GM19397 (cell line): ENCODE measurements at regions not wholly inside any gene's neighbourhood (a gene's known extent, or its start where the extent isn't known, plus 50 kb on each side); places are given as distances from the start of the nearest gene placed in this dataset.

Experiments
- ATAC-seq: cut with Tn5 transposase; IDR thresholded peaks from one replicate; pipeline ENCODE4 v1.9.1; 2021; ENCODE audit warnings: mild to moderate bottlenecking, moderate library complexity; ENCODE audit not compliant: unreplicated experiment

DNA sequence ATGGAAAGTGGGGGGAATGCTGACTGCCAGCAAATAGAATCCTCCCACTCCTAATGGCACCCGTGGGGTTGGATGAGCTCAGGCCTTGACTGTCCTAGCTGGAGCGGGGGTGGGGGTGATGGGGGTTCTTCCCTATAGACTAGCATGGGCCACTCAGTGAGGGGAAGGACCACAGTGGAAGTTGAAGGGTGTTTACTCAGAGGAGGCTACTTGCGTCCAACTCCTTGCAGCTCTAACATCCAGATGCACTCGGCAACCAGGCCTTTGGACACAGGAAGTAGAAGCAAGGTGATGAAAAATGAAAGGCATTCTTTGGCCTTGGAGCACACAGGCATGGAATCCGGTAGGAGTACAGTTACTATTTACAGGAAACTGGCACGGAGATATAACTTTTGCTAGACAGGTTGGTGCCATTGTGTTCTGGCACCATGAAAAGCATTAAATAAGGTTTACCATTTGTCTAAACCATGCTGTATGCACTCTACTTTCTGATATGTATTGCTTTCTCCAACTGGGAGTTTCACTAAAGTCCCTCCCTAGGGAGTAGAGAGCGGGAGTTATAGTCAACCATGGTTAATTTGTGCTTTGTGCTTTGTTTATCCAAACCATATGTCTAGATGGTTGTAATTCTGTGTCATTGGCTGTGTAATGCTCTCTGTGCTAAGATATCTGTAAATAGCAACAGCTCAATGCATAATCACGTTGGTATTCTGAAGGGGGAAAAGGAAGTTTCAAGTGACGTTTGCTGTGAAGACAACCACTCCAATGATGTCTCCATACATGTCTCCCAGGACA lies 125.3 kb downstream of the TSHZ3 start:
- ATAC-seq: no peak

GRCh38 chr19:31220540-31220939 lies 128.7 kb downstream of the TSHZ3 start:
- ATAC-seq: no peak

DNA sequence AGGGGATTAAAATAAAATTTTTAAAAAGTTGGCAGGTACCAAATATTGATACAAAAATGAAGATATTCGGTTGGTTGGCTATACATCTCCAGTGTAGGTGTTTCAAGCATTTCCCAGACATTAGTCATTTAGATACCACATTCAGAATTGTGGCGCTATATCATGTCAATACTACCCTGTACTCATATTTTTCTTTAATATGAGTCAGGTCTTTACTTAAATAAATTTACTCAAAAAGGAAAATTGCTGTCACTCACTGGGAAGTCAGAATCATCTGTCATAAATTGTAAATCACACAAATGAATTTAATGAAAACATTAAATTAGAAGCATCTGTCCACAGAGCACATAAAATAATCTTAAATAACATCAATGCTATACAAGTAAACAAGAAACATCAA lies 134.2 kb downstream of the TSHZ3 start:
- ATAC-seq: no peak

GRCh38 chr19:31214086-31214485 lies 135.2 kb downstream of the TSHZ3 start:
- no peak for ATAC-seq

- ATAC-seq: no peak
Measured at GRCh38 chr19:31211088-31211487, 138.1 kb downstream of the TSHZ3 start.

DNA sequence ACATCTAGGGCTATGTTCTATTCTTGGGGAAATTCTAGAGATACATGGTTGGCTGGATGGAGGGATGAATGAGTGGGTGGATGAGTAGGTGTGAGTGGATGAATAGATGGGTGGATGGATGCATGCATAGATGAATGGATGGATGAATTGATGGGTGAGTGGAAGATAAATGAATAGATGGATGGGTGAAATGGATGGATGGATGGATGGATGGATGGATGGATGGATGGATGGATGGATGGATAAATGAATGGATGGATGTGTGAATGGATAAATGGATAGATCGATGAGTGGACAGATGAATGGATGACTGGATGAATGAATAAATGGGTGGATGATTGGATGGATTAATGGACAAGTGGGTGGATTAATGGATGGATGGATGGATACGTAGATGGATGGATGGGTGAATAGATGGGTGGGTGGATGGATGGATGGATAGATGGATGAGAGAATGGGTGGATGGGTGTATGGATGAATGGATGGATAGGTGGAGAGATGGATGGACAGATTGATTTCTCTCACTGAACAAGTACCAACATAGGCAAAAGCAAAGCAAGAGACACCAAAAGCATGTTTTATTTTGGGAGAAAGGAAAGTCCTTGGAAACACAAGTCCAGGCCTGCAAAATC lies 143.2 kb downstream of the TSHZ3 start:
- no peak for ATAC-seq

- no peak for ATAC-seq
Measured at GRCh38 chr19:31204115-31204514, 145.1 kb downstream of the TSHZ3 start.

DNA sequence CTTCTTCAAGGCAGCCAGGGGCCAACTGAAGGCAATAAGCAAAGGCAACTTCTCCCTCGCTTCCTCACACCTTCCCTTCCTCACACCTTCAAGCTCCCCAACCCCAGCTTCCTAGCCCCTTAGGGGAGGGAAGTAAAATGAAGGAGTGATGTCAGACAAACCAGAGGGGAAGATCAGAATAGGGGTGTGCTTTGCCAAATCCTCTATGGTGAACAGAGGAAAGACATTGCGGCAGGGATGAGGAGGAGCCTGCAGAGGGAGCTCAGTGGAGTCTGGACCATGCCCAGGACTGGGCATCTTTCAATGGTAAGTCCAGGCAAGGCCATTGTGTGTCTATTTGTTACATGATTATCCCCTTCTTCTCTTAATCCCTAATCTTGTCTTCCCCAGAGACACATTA lies 164.0 kb downstream of the TSHZ3 start:
- no peak for ATAC-seq

GRCh38 chr19:31181535-31181934 lies 167.7 kb downstream of the TSHZ3 start:
- no peak for ATAC-seq

GRCh38 chr19:31180907-31181306 lies 168.3 kb downstream of the TSHZ3 start:
- no peak for ATAC-seq

- no peak for ATAC-seq
Measured at GRCh38 chr19:31179471-31179852, 169.8 kb downstream of the TSHZ3 start.

- ATAC-seq: no peak
Measured at GRCh38 chr19:31178833-31179470, 170.3 kb downstream of the TSHZ3 start.

GRCh38 chr19:31177246-31177645 lies 172.0 kb downstream of the TSHZ3 start:
- ATAC-seq: no peak

DNA sequence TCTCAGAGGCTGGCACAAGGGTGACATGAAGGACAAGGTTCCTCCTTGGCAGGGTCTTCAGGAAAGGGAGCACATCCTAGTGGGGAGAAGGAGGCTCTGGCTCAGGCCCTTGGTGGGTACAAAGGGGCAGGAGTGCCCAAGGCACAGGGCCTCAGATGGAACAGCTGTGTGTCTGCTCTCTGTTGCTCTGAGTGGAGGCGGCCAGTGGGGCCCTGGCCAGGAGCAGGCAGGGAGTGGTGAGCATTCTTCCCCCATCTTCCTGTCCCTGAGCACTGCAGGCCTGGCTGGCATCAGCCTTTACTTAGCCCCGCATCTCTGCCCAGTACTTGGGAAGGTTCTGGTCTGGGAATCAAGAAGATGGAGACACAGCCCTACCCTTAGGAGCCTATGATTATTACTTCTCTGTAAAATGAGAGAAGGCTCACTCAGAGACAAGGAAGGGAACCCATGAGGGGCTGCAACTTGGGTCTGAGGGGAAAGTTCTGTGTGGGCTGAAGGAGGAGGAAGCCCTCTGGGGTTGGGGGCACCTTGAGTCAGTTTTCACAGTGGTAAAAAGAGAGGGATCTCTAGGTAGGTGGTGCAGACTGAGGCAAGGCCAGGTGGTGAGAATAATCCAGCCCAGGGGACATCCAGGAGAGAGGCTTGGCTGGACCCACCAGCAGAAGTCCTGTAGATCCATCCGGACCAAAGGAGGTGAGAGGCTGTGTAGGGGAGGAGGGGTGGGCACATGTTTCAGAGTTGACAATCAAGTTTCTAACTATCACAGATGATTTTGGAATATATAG lies 173.5 kb downstream of the TSHZ3 start:
- ATAC-seq: no peak

DNA sequence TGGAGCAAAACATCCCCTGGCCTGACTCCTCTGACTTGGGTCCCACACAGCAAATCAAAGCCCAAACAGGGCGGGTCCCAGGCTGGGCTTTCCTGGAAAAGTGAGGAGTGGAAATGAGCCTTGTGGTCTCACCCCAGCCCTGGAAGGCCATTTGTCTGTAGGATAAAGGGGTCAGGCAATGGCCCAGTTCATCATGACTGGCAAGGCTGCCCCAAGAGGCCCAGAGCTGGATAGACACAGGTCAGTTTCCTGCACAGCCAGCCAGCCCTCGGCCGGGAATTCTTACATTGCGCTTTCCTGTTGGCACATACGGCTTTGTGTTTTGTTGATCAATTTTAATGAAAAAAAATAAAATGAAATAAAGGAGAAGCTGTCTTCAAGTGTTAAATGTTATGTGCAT lies 174.3 kb downstream of the TSHZ3 start:
- no peak for ATAC-seq

DNA sequence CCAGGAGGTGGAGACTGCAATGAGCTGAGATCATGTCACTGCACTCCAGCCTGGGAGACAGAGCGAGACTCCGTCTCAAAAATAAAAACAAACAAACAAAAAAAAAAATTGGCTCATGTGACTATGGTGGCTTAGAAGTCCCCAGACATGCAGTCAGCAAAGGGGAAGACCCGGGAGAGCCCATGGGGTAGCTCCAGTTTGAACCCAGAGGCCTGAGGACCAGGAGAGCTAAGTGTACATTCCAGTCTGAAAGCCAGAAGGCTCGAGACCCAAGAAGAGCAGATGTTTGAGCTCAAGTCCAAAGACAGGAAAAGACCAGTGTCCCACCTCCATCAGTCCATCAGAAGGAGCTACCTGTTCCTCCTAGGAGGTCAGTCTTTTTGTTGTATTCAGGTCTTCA lies 175.2 kb downstream of the TSHZ3 start:
- no peak for ATAC-seq

DNA sequence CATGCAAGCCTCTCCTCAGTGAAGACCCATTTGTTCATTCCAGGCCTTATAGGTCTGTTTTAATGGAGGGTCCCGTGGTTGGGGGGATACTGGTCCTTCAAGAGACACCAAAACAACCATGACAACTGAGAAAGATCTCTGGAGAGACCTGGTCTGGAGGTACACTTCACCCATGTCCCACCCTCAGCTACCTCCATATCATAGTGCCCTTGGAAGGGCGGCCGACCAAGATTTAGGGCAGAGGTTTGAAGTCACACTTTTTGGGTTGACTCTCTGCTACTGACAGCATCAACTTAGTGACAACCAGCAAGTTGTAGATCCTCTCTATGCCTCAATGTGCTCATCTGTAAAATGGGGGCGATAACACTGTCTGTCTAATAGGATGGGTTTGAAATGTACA lies 177.3 kb downstream of the TSHZ3 start:
- no peak for ATAC-seq

DNA sequence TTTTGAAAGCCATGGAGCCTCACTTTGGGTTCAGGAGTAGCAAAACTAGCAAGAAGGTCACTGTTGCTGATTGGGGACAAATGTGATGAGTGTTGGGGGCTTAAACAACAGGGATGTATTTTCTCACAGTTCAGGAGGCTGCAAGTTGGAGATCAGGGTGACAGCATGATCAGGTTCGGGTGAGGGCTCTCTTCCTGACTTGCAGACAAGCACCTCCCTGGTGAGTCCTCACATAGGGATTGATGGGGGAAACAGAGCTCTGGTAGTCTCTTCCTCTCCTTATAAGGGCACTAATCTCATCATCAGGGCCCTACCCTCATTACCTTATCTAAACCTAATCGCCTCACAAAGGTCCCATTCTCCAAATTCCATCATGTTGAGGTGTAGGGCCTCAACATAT lies 179.2 kb downstream of the TSHZ3 start:
- no peak for ATAC-seq

- no peak for ATAC-seq
Measured at GRCh38 chr19:31168106-31168625, 181.1 kb downstream of the TSHZ3 start.

DNA sequence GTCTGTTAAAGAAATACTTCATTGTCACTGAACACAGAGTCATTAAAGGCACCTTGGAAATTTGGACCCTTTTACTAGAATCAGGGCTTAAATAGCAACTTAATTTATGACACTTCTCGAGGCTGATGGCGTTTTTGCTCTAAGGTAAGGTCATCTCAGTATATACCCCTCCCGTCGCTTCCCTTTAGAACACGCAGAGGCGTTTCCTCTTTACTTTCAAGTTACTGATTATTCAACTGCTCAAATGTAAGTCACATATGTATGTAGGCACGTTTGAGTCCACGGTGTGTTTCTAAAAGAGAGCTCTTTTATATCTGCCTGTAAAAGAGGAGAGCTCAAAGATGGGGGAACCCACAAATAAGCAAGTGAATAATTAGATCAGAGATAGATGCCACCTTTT lies 181.5 kb downstream of the TSHZ3 start:
- no peak for ATAC-seq

DNA sequence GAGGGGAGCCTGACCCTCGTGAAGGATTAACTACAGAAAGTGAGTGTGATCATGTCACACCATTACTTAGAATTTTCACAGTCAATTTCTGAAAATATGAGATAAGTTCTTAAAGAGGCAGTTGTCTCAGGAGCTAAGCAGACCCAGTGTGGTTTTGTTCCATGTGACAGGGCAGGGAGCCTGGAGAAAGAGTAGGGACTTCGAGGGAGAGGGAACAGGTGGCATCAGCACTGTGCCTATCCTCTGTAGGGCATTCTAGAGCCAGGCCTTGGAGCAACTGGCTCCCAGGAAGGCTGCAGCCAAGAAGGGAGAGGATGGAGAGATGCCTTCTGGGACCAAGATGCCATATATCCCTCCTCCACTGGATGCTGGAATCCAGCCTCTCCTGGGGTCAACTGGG lies 183.0 kb downstream of the TSHZ3 start:
- no peak for ATAC-seq
